Gastroesophageal sphincter (tissue), 4 donors: ENCODE measurements at regions not wholly inside any gene's neighbourhood (a gene's known extent, or its start where the extent isn't known, plus 50 kb on each side); places are given as distances from the start of the nearest gene placed in this dataset.

ENCODE experiments used
- ATAC-seq: fragments of 150-250 bp; one replicate; pipeline ENCODE4 v1.9.1; 2016; ENCODE audit warnings: mild to moderate bottlenecking, moderate library complexity
- H3K27ac ChIP-seq, 4 donors: fragments of 200-600 bp; sonication (generic) in 3 of 4; 1 replicate in 3 of 4; 2 replicates in 1 of 4; pipeline ENCODE4 v1.5.1; 2016 to 2019
- H3K27me3 ChIP-seq: fragments of 200-600 bp; sonication (generic); one replicate; pipeline ENCODE4 v1.5.1; 2019
- H3K36me3 ChIP-seq, 2 donors: fragments of 200-600 bp; sonication (generic); one replicate each; pipeline ENCODE4 v1.5.1; 2019; ENCODE audit warnings: control low read depth in 1 of 2
- H3K4me1 ChIP-seq, 3 donors: fragments of 200-600 bp; sonication (generic); 1 replicate in 2 of 3; 2 replicates in 1 of 3; pipeline ENCODE4 v1.5.1; 2016 to 2019; ENCODE audit warnings: control low read depth in 2 of 3
- H3K4me3 ChIP-seq, 2 donors: fragments of 200-600 bp; sonication (generic); one replicate each; pipeline ENCODE4 v1.5.1; 2019; ENCODE audit warnings: mild to moderate bottlenecking in 1 of 2, moderate library complexity in 1 of 2
- H3K9me3 ChIP-seq, 3 donors: fragments of 200-600 bp; sonication (generic); one replicate each; pipeline ENCODE4 v1.5.1; 2017 to 2019; ENCODE audit warnings: control low read depth in 2 of 3
- CTCF ChIP-seq, 4 experiments: fragments of 200-600 bp in 2 of 4; fragments of 450-650 bp in 2 of 4; sonication (generic) in 1 of 4; IDR thresholded peaks; one replicate each; pipeline ENCODE4 v1.5.1; 2017 to 2019; ENCODE audit warnings: antibody characterized with exemption in 4 of 4, mild to moderate bottlenecking in 2 of 4, moderate library complexity in 2 of 4
- EP300 ChIP-seq: sonication (generic); formaldehyde crosslinking; IDR thresholded peaks from one replicate; pipeline ENCODE4 v1.6.1; 2017; ENCODE audit warnings: antibody characterized with exemption, mild to moderate bottlenecking
- POLR2A ChIP-seq, 2 donors: fragments of 450-650 bp; IDR thresholded peaks; one replicate each; pipeline ENCODE4 v1.6.1; 2017; ENCODE audit warnings: antibody characterized with exemption in 2 of 2, mild to moderate bottlenecking in 2 of 2, moderate library complexity in 1 of 2
- POLR2AphosphoS5 ChIP-seq: sonication (generic); formaldehyde crosslinking; IDR thresholded peaks from one replicate; pipeline ENCODE4 v1.6.1; 2017; ENCODE audit warnings: antibody characterized with exemption
- WGBS, 2 donors: methylation state at CpG; one replicate each; pipeline ENCODE4 v1.1.5; 2018; ENCODE audit warnings: low coverage in 1 of 2; 5-methylcytosine and 5-hydroxymethylcytosine counted together

- Histone ChIP-seq H3K27ac (no peak overlapping the region), H3K36me3 (no peaks in the 10 kb centered on the region), H3K9me3 (no peaks in the 10 kb centered on the region), H3K4me1 (peaks cover 0 to 12% (median 7%) of the 10 kb centered on the region in 3 donors), H3K4me3 (no peak overlapping the region), H3K27me3 (no peaks in the 10 kb centered on the region)
- ATAC-seq, result no peak
- WGBS, 2 donors, result 85 to 92% methylated on average over 4 to 7 of the region's 12 CpGs
- TF ChIP-seq CTCF (IDR thresholded peaks at IDR 0.05) (no peak), POLR2A (IDR thresholded peaks at IDR 0.05) (no peak), EP300 (no peak), POLR2AphosphoS5 (no peak)
These were observed 361.5 kb upstream of the ADGRL2 start for GRCh38 chr1:81439046-81439823.

DNA sequence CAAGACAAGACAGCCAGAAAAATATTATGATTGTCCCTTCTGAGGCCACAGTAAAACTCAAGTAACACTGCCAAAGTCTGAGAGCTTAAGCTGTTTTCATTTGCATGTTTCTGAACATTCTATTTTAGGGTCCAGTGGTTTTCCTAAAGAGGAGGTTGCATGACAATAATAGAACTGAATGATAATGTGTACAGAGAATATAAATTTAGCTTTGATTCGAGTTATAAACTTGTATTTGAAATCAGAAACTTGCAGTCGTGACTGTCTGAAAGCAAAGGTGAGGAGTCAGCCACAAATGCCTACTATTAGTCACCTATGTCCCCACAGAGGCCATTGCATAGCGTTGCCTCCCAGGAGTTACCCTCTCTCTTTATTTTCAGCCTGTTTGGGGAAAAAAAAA, 363.1 kb upstream of the ADGRL2 start:
- H3K4me1 ChIP-seq, result peaks cover 0 to 12% (median 7%) of the 10 kb centered on the region in 3 donors
- no peak for TF ChIP-seq EP300
- no peak for TF ChIP-seq CTCF (IDR thresholded peaks at IDR 0.05)
- no peak for TF ChIP-seq POLR2AphosphoS5
- no peak for TF ChIP-seq POLR2A (IDR thresholded peaks at IDR 0.05)
- no peaks in the 10 kb centered on the region for H3K36me3 ChIP-seq
- H3K27ac ChIP-seq, result no peak overlapping the region
- H3K9me3 ChIP-seq, result no peaks in the 10 kb centered on the region
- ATAC-seq, result no peak
- no peaks in the 10 kb centered on the region for H3K27me3 ChIP-seq
- 36 to 48% methylated on average over 3 of the region's 3 CpGs for WGBS, 2 donors
- no peak overlapping the region for H3K4me3 ChIP-seq

DNA sequence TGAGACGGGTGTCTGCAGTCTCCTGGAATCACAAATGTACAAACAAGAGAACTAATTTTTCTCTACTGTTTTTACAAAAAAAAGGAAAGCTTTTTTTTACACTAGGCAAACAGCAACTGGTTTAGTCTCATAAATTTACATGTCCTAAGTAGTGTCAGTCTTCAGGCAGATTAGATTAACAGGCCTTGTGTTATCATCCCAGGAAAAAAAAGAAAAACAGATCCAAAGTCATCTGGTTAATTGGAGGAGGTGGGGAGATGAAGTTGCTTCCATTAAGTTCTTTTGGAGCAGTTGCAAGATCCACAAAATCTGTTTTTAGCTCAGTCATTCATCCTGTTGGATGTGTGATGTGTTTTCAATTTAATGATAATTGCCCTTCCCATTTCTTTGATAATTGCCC, 363.5 kb upstream of the ADGRL2 start:
- H3K9me3 ChIP-seq, result no peaks in the 10 kb centered on the region
- ATAC-seq, result no peak
- H3K36me3 ChIP-seq, result no peaks in the 10 kb centered on the region
- peaks cover 0 to 12% (median 7%) of the 10 kb centered on the region in 3 donors for H3K4me1 ChIP-seq
- WGBS, 2 donors, result 72 to 86% methylated on average over 1 of the region's 1 CpG
- H3K27me3 ChIP-seq, result no peaks in the 10 kb centered on the region
- no peak overlapping the region for H3K27ac ChIP-seq
- TF ChIP-seq EP300 (no peak), POLR2A (IDR thresholded peaks at IDR 0.05) (no peak), CTCF (IDR thresholded peaks at IDR 0.05) (no peak), POLR2AphosphoS5 (no peak)
- no peak overlapping the region for H3K4me3 ChIP-seq

DNA sequence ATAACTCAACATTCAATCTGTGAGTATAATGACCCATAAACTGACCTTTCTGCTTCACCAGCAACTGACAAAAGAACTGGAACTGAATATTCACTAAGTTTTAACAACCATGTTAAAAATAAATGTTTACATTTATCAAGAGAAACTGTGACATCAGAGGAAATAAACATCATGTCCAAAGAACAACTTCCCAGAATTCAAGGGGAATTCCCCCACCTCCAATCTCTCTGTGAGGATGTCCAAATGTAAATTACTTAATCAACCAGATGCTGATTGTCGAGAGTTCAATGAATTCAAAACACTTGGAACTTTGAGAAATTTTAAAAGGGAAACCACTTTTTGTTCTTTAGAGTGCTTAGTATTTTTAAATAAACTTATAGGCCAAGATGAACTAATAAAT, 365.6 kb upstream of the ADGRL2 start:
- WGBS, 2 donors, result 33 to 42% methylated on average over 1 of the region's 1 CpG
- no peak for ATAC-seq

More for the DNA sequence above, 365.6 kb upstream of the ADGRL2 start:
- H3K36me3 ChIP-seq, result no peaks in the 10 kb centered on the region
- no peak overlapping the region for H3K4me3 ChIP-seq
- H3K27me3 ChIP-seq, result no peaks in the 10 kb centered on the region
- H3K9me3 ChIP-seq, result no peaks in the 10 kb centered on the region
- peaks cover 0 to 12% (median 7%) of the 10 kb centered on the region in 3 donors for H3K4me1 ChIP-seq
- TF ChIP-seq POLR2AphosphoS5 (no peak), EP300 (no peak), CTCF (IDR thresholded peaks at IDR 0.05) (no peak), POLR2A (IDR thresholded peaks at IDR 0.05) (no peak)
- H3K27ac ChIP-seq, result no peak overlapping the region
